ENCODE measurements at regions not wholly inside any gene's neighbourhood (a gene's known extent, or its start where the extent isn't known, plus 50 kb on each side); places are given as distances from the start of the nearest gene placed in this dataset.

GRCh38 chr2:18829251-18829902 is 240.0 kb upstream of the NT5C1B start:
- Histone ChIP-seq H3K9me3 (no peaks in the 10 kb centered on the region), H3K27ac (peak overlapping the region in 3 of 4 donors; percentile 4 to 48 (median 45)), H3K4me1 (peaks cover 19 to 32% of the 10 kb centered on the region in 2 donors), H3K27me3 (no peaks in the 10 kb centered on the region), H3K4me3 (no peak overlapping the region), H3K36me3 (no peaks in the 10 kb centered on the region)
- in situ Hi-C loops (cut with MboI; ENCODE audit: low sequenced_read_pairs in 4 of 4) = no loop called here
- no peak for ATAC-seq
- intact Hi-C loops (cut with DNase I; ENCODE audit: low total_unique reads) = no loop called here
- DNase-seq = no peak
- no peak for TF ChIP-seq POLR2A (IDR thresholded peaks at IDR 0.05)
- TF ChIP-seq CTCF (IDR thresholded peaks at IDR 0.05 in 4 of 5, conservative IDR thresholded peaks at IDR 0.05 in 1 of 5) = no peak

- no peak for TF ChIP-seq CTCF (IDR thresholded peaks at IDR 0.05 in 4 of 5, conservative IDR thresholded peaks at IDR 0.05 in 1 of 5)
- no peak for TF ChIP-seq POLR2A (IDR thresholded peaks at IDR 0.05)
- no peaks in the 10 kb centered on the region for H3K36me3 ChIP-seq
- in situ Hi-C loops (cut with MboI; ENCODE audit: low sequenced_read_pairs in 4 of 4) (no loop called here), intact Hi-C loops (cut with DNase I; ENCODE audit: low total_unique reads) (no loop called here)
- no peak overlapping the region for H3K27ac ChIP-seq
- H3K9me3 ChIP-seq = no peaks in the 10 kb centered on the region
- ATAC-seq = no peak
- peaks cover 19 to 27% of the 10 kb centered on the region in 2 donors for H3K4me1 ChIP-seq
- no peak overlapping the region for H3K4me3 ChIP-seq
- no peaks in the 10 kb centered on the region for H3K27me3 ChIP-seq
- DNase-seq = no peak
Observed at GRCh38 chr2:18828296-18828695, 238.9 kb upstream of the NT5C1B start.

DNA sequence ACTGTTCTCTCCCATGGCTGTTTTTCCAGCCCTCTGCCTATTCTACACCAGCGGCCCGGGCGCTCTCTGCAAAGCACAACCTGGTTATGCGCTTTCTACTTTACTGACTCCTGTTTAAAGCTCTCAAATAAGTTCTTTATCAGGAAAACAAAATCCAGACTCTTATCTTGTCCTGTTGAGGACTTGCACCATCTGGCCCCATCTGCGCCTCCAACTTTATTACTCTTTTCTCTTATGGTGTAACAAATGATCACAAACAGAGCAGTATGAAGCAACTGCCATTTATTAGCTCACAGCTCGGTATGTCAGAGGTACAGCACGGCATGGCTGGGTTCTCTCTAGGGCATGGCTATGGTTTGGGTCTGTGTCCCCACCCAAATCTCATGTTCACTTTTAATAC is 236.5 kb upstream of the NT5C1B start:
- Histone ChIP-seq H3K27ac (no peak overlapping the region), H3K9me3 (no peaks in the 10 kb centered on the region), H3K36me3 (no peaks in the 10 kb centered on the region), H3K4me1 (peaks cover 18 to 23% of the 10 kb centered on the region in 2 donors), H3K27me3 (no peaks in the 10 kb centered on the region), H3K4me3 (no peak overlapping the region)
- in situ Hi-C loops (cut with MboI; ENCODE audit: low sequenced_read_pairs in 4 of 4) = no loop called here
- no peak for ATAC-seq
- intact Hi-C loops (cut with DNase I; ENCODE audit: low total_unique reads) = no loop called here
- TF ChIP-seq CTCF (IDR thresholded peaks at IDR 0.05 in 4 of 5, conservative IDR thresholded peaks at IDR 0.05 in 1 of 5) (no peak), POLR2A (IDR thresholded peaks at IDR 0.05) (no peak)
- no peak for DNase-seq

DNA sequence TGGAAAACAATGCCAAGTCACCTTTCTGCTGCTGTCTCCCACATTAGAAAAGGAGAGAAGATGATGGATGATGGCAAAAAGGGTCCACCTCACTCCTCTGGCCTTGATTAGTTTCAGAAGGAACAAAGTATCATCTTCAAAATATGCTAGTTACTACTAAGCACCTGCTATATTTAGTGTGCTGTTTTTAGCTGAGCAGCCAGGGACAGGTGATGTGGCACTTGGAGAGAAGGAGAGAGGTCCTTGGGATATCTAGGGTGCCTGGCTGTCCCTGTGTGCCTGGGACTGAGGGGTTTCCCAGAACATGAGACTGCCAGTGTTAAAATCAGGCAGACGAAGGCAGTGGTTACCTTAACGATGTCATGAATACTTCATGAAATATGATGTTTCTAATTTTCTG is 235.5 kb upstream of the NT5C1B start:
- in situ Hi-C loops (cut with MboI; ENCODE audit: low sequenced_read_pairs in 4 of 4) = no loop called here
- Histone ChIP-seq H3K4me1 (peaks cover 10 to 17% of the 10 kb centered on the region in 2 donors), H3K36me3 (no peaks in the 10 kb centered on the region), H3K27ac (peak overlapping the region in 1 of 4 donors; percentile 19), H3K9me3 (no peaks in the 10 kb centered on the region), H3K4me3 (no peak overlapping the region), H3K27me3 (no peaks in the 10 kb centered on the region)
- intact Hi-C loops (cut with DNase I; ENCODE audit: low total_unique reads) = no loop called here
- DNase-seq (no peak), ATAC-seq (peak in 1 of 2 donors; percentile 84)
- TF ChIP-seq CTCF (IDR thresholded peaks at IDR 0.05 in 4 of 5, conservative IDR thresholded peaks at IDR 0.05 in 1 of 5) (no peak), POLR2A (IDR thresholded peaks at IDR 0.05) (no peak)

GRCh38 chr2:18824325-18824790 is 235.0 kb upstream of the NT5C1B start:
- TF ChIP-seq CTCF (IDR thresholded peaks at IDR 0.05 in 4 of 5, conservative IDR thresholded peaks at IDR 0.05 in 1 of 5) = no peak
- no peak for TF ChIP-seq POLR2A (IDR thresholded peaks at IDR 0.05)
- H3K4me3 ChIP-seq = no peak overlapping the region
- in situ Hi-C loops (cut with MboI; ENCODE audit: low sequenced_read_pairs in 4 of 4) (no loop called here), intact Hi-C loops (cut with DNase I; ENCODE audit: low total_unique reads) (no loop called here)
- H3K4me1 ChIP-seq = peaks cover 4 to 11% of the 10 kb centered on the region in 2 donors
- peak overlapping the region in 1 of 4 donors; percentile 19 for H3K27ac ChIP-seq
- ATAC-seq (no peak), DNase-seq (no peak)
- no peaks in the 10 kb centered on the region for H3K9me3 ChIP-seq
- H3K27me3 ChIP-seq = no peaks in the 10 kb centered on the region
- H3K36me3 ChIP-seq = no peaks in the 10 kb centered on the region
